GM12878 (cell line): ENCODE measurements at regions not wholly inside any gene's neighbourhood (a gene's known extent, or its start where the extent isn't known, plus 50 kb on each side); places are given as distances from the start of the nearest gene placed in this dataset.

Experiments used
- ATAC-seq: fragments of 200-7000 bp; cut with Tn5 transposase; 3 replicates; pipeline ENCODE4 v1.9.1; 2020; ENCODE audit warnings: mild to moderate bottlenecking, moderate library complexity
- BruUV-seq: library from RNA; stranded (reverse); fragments of 400-500 nt; replicated peaks from 2 replicates; lab custom pipeline; 2021; lab: Mats Ljungman, UMichigan
- CTCF ChIA-PET: fragments of 300-600 bp; sonication (Branson Sonifier 250); formaldehyde crosslinking; extraction: SDS; loops from one replicate; lab custom pipeline; 2021; ENCODE audit warnings: inconsistent platforms; lab: Yijun Ruan, JAX
- POLR2A ChIA-PET: fragments of 350-600 bp; formaldehyde crosslinking; extraction: SDS; loops from one replicate; lab custom pipeline; 2021; ENCODE audit warnings: inconsistent platforms; lab: Charles Lee
- RAD21 ChIA-PET: fragments of 300-600 bp; sonication (Branson Sonifier 250); formaldehyde crosslinking; loops from one replicate; lab custom pipeline; 2023; ENCODE audit warnings: antibody characterized with exemption; ENCODE audit not compliant: unreplicated experiment; lab: Charles Lee
- SMC1A ChIA-PET: fragments of 300-600 bp; sonication (Branson Sonifier 250); formaldehyde crosslinking; loops from one replicate; lab custom pipeline; 2023; ENCODE audit not compliant: unreplicated experiment, uncharacterized antibody; lab: Charles Lee
- DNase-seq: peaks from one replicate; pipeline ENCODE4 v3.0.0-alpha.2; 2011; ENCODE audit warnings: low read depth, low spot score
- FAIRE-seq: peaks from 3 replicates; lab custom pipeline; 2011; peaks lifted over from hg19 to GRCh38; lab: Jason Lieb, UNC
- H2AFZ ChIP-seq: 2 replicates; pipeline ENCODE4 v1.6.0; 2011; ENCODE audit warnings: low read depth, low read length, control low read depth; ENCODE audit not compliant: control insufficient read depth
- H3K27ac ChIP-seq: 2 replicates; pipeline ENCODE4 v1.5.1; 2011; ENCODE audit warnings: control low read depth; ENCODE audit not compliant: control insufficient read depth, insufficient read depth
- H3K27me3 ChIP-seq, 2 experiments: replicated peaks in 1 of 2; 2 replicates each; pipeline versions ENCODE4 v1.6.0 to v1.6.1; 2011; ENCODE audit warnings: low read length in 1 of 2; ENCODE audit not compliant: control insufficient read depth in 2 of 2, insufficient read depth in 2 of 2
- H3K36me3 ChIP-seq, 2 experiments: 2 replicates each; pipeline ENCODE4 v1.5.1; 2011; ENCODE audit warnings: low read length in 1 of 2; ENCODE audit not compliant: control insufficient read depth in 2 of 2, insufficient read depth in 2 of 2
- H3K4me1 ChIP-seq: 2 replicates; pipeline ENCODE4 v1.6.1; 2011; ENCODE audit warnings: mild to moderate bottlenecking, low read length, moderate library complexity, mixed read lengths; ENCODE audit not compliant: control insufficient read depth, insufficient read depth
- H3K4me2 ChIP-seq: 2 replicates; pipeline ENCODE4 v1.6.0; 2011; ENCODE audit warnings: control low read depth; ENCODE audit not compliant: control insufficient read depth, insufficient read depth
- H3K4me3 ChIP-seq: fragments of 200-600 bp; sonication (generic); 2 replicates; pipeline ENCODE4 v1.5.1; 2016
- H3K79me2 ChIP-seq: 2 replicates; pipeline ENCODE4 v1.6.0; 2011; ENCODE audit warnings: low read length; ENCODE audit not compliant: control insufficient read depth, insufficient read depth
- H3K9ac ChIP-seq: 2 replicates; pipeline ENCODE4 v1.8.0; 2011; ENCODE audit warnings: low read length, control low read depth, mixed read lengths; ENCODE audit not compliant: control insufficient read depth, insufficient read depth
- H3K9me3 ChIP-seq: replicated peaks from 3 replicates; pipeline ENCODE4 v1.5.1; 2011; ENCODE audit warnings: mild to moderate bottlenecking, low read length; ENCODE audit not compliant: control insufficient read depth, insufficient read depth
- H4K20me1 ChIP-seq: 2 replicates; pipeline ENCODE4 v1.6.0; 2011; ENCODE audit not compliant: control insufficient read depth, insufficient read depth
- E2F4 ChIP-seq: IDR thresholded peaks from 2 replicates; pipeline ENCODE4 v1.6.1; 2012; ENCODE audit warnings: low read depth, low read length, improper control_type of control experiment
- FOXK2 ChIP-seq: fragments of 450-650 bp; IDR thresholded peaks from 2 replicates; pipeline ENCODE4 v1.6.1; 2017; ENCODE audit warnings: mild to moderate bottlenecking, moderate library complexity
- FOXM1 ChIP-seq: IDR thresholded peaks from 2 replicates; pipeline ENCODE4 v1.6.1; 2012; ENCODE audit warnings: low read depth, mild to moderate bottlenecking, inconsistent platforms, low read length, moderate library complexity
- HSF1 ChIP-seq: fragments of 150-350 bp; IDR thresholded peaks from 2 replicates; pipeline ENCODE4 v1.6.1; 2014; ENCODE audit warnings: mild to moderate bottlenecking, low read depth, low read length
- KDM1A ChIP-seq: fragments of 200-600 bp; sonication (generic); IDR thresholded peaks from 2 replicates; pipeline ENCODE4 v1.6.1; 2016; ENCODE audit warnings: borderline replicate concordance
- MXI1 ChIP-seq: fragments of 150-350 bp; IDR thresholded peaks from 2 replicates; pipeline ENCODE4 v1.6.1; 2011; ENCODE audit warnings: low read depth, mild to moderate bottlenecking, inconsistent platforms, low read length, improper control_type of control experiment
- NBN ChIP-seq: fragments of 450-650 bp; IDR thresholded peaks from 2 replicates; pipeline ENCODE4 v1.6.1; 2016
- NFXL1 ChIP-seq: fragments of 450-650 bp; IDR thresholded peaks from 2 replicates; pipeline ENCODE4 v1.6.1; 2017; ENCODE audit warnings: antibody characterized with exemption, mild to moderate bottlenecking, borderline replicate concordance
- NRF1 ChIP-seq: conservative IDR thresholded peaks from 2 replicates; pipeline ENCODE4 v1.6.1; 2011; ENCODE audit warnings: mild to moderate bottlenecking, low read depth, low read length, improper control_type of control experiment
- PKNOX1 ChIP-seq: fragments of 450-650 bp; IDR thresholded peaks from 2 replicates; pipeline ENCODE4 v1.6.1; 2016; ENCODE audit warnings: mild to moderate bottlenecking
- SIN3A ChIP-seq: IDR thresholded peaks from 2 replicates; pipeline ENCODE4 v1.6.1; 2012; ENCODE audit warnings: low read depth, low read length, improper control_type of control experiment
- SIX5 ChIP-seq: IDR thresholded peaks from 2 replicates; pipeline ENCODE4 v1.6.1; 2011; ENCODE audit warnings: mild to moderate bottlenecking, low read depth, low read length, moderate library complexity; ENCODE audit not compliant: severe bottlenecking
- SREBF2 ChIP-seq: IDR thresholded peaks from 2 replicates; pipeline ENCODE4 v1.6.1; 2012; ENCODE audit warnings: mild to moderate bottlenecking, low read length
- TAF1 ChIP-seq: IDR thresholded peaks from 2 replicates; pipeline ENCODE4 v1.6.1; 2011; ENCODE audit warnings: mild to moderate bottlenecking, low read depth, low read length, borderline replicate concordance
- TBL1XR1 ChIP-seq: IDR thresholded peaks from 2 replicates; pipeline ENCODE4 v1.6.1; 2012; ENCODE audit warnings: low read depth, low read length, improper control_type of control experiment
- TCF12 ChIP-seq: IDR thresholded peaks from 2 replicates; pipeline ENCODE4 v1.6.1; 2011; ENCODE audit warnings: low read depth, mild to moderate bottlenecking, low read length
- ZBTB4 ChIP-seq: fragments of 450-650 bp; formaldehyde crosslinking; IDR thresholded peaks from 2 replicates; pipeline ENCODE4 v1.4.0; 2022; ENCODE audit warnings: mild to moderate bottlenecking, moderate library complexity
- ZSCAN29 ChIP-seq: fragments of 450-650 bp; IDR thresholded peaks from 2 replicates; pipeline ENCODE4 v1.6.1; 2017; ENCODE audit warnings: mild to moderate bottlenecking, moderate library complexity
- WGBS: methylation state at CpG from one replicate; pipeline ENCODE4 v1.1.6; 2016; ENCODE audit warnings: low lambda C conversion rate; ENCODE audit not compliant: insufficient replicate concordance, insufficient coverage; ENCODE audit errors: missing lambda C conversion rate; 5-methylcytosine and 5-hydroxymethylcytosine counted together
- in situ Hi-C: fragments of 300-500 bp; cut with MboI; formaldehyde crosslinking; loops from 9 replicates; pipeline ENCODE4 v1.14.3; 2018; ENCODE audit warnings: mixed read lengths
- intact Hi-C: fragments of 100-400 bp; cut with micrococcal nuclease; formaldehyde crosslinking; loops from one replicate; pipeline ENCODE4 v1.14.2; 2022; ENCODE audit not compliant: unreplicated experiment

- no peak for DNase-seq
- Histone ChIP-seq H3K4me2 (no peak overlapping the region), H3K27me3 (no peaks in the 10 kb centered on the region), H3K79me2 (no peaks in the 10 kb centered on the region), H3K27ac (no peak overlapping the region)
- ChIA-PET RAD21 (no interaction called here), SMC1A (no interaction called here)
- intact Hi-C loops: no loop called here
- BruUV-seq: no TSS peak
- WGBS: 21% methylated on average over 7 of the region's 7 CpGs
- TF ChIP-seq TCF12 (no peak), NBN (no peak), NRF1 (no peak), NFXL1 (no peak), FOXM1 (no peak), TBL1XR1 (no peak), SIN3A (no peak), SIX5 (no peak), ZBTB4 (CRISPR knock-in tag) (no peak), KDM1A (no peak), PKNOX1 (no peak), ZSCAN29 (no peak), TAF1 (no peak), HSF1 (no peak), SREBF2 (no peak), FOXK2 (no peak), MXI1 (no peak), E2F4 (no peak)
- TF ChIP-seq, all 136 proteins: peak for 0
- Histone ChIP-seq H3K4me1 (no peaks in the 10 kb centered on the region), H3K4me3 (no peak overlapping the region), H3K9ac (no peak overlapping the region), H3K9me3 (no peaks in the 10 kb centered on the region; the same call in 2 of the 3 replicates), H4K20me1 (no peaks in the 10 kb centered on the region), H2AFZ (no peak overlapping the region), H3K36me3 (no peaks in the 10 kb centered on the region)
- in situ Hi-C loops: no loop called here
- ChIA-PET POLR2A (no interaction called here), CTCF (no interaction called here)
- ATAC-seq (no peak), FAIRE-seq (no peak)
These were observed 306.9 kb downstream of the GLRX3 start for GRCh38 chr10:130443066-130443465.
